GM12891 (cell line): ENCODE measurements at regions not wholly inside any gene's neighbourhood (a gene's known extent, or its start where the extent isn't known, plus 50 kb on each side); places are given as distances from the start of the nearest gene placed in this dataset.

Experiments
- PAX5 ChIP-seq: IDR thresholded peaks from 2 replicates; pipeline ENCODE4 v1.6.1; 2011; ENCODE audit warnings: low read length, moderate library complexity, mild to moderate bottlenecking; ENCODE audit not compliant: insufficient read depth, severe bottlenecking
- POLR2A ChIP-seq: IDR thresholded peaks from 2 replicates; pipeline ENCODE4 v1.6.1; 2011; ENCODE audit warnings: low read depth, low read length, control low read depth
- POLR2AphosphoS5 ChIP-seq: IDR thresholded peaks from 2 replicates; pipeline ENCODE4 v1.6.1; 2011; ENCODE audit warnings: low read depth, low read length, control low read depth
- POU2F2 ChIP-seq: IDR thresholded peaks from 2 replicates; pipeline ENCODE4 v1.6.1; 2011; ENCODE audit warnings: low read depth, mild to moderate bottlenecking, control low read depth, low read length, moderate library complexity
- SPI1 ChIP-seq: IDR thresholded peaks from 2 replicates; pipeline ENCODE4 v1.6.1; 2011; ENCODE audit warnings: low read depth, low read length, control low read depth
- TAF1 ChIP-seq: IDR thresholded peaks from 2 replicates; pipeline ENCODE4 v1.6.1; 2011; ENCODE audit warnings: low read depth, low read length, control low read depth

DNA sequence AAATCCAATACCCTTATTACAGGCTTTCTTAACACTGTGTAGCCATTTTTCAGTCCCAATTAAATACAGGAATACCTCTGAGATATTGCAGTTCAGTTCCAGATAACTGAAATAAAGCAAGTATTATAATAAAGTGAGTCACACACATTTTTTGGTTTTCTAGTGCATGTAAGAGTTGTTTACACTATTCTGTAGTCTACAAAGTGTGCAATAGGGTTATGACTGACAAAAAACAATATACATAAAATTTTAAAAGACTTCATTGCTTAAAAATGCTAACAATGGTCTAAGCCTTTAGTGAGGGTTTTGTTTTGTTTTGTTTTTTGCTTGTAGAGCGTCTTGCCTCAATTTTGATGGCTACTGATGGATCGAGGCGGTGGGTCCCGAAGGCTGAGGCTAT lies 434.4 kb upstream of the NBEA start:
- TF ChIP-seq POLR2AphosphoS5 (no peak), POLR2A (no peak), TAF1 (no peak), PAX5 (no peak), POU2F2 (no peak), SPI1 (no peak)
